ENCODE measurements at regions not wholly inside any gene's neighbourhood (a gene's known extent, or its start where the extent isn't known, plus 50 kb on each side); places are given as distances from the start of the nearest gene placed in this dataset.
"Not testable (repeated sequence)": the region's sequence is repeated elsewhere in the genome, so short reads cannot be mapped to it uniquely, and the experiment has no call there.

DNA sequence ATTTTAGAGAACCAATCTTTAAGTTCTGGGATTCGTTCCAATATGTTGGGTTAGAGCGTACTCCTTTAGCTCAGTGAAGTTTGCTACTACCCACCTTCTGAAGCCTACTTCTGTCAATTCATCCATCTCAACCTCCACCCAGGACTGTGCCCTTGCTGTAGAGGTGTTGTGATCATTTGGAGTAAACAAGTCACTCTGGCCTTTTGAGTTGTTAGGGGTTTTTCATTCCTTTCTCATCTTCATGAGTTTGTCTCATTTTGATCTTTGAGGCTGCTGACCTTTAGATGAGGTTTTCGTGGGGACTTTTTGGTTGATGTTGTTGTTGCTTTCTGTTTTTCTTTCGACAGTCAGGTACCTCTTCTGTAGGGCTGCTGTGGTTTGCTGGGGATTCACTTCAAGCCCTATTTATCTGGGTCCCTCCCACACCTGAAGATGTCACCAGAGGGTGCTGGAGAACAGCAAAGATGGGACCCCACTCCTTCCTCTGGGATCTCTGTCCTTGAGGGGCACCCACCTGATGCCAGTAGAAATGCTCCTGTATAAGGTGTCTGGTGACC is 158.4 kb downstream of the ANKRD36B start:
- not testable (repeated sequence) for H3K36me3 ChIP-seq; H3K4me3 ChIP-seq; DNase-seq (ENCODE audit: low spot score); H3K9me3 ChIP-seq; H3K4me1 ChIP-seq; H3K27me3 ChIP-seq; H3K27ac ChIP-seq

DNA sequence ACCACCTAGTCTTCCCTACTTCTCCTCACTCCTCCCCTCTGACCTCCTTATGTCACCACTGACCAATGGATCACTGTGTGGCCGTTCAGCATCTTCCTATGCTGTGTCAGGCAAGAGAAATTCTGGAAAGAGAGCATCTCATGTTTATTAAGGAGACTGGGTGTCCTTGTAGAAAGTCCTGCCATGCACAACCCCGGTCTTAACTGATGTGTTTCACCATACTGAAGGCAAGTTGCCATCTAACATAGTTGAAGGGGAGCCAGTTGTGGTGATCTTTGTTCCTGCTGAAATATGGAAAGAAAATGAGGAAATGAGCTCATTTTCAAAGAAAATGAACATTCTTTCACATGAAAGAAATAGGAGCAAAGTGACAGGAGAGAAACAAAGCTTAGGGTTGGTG is 167.3 kb downstream of the ANKRD36B start:
- not testable (repeated sequence) for H3K27ac ChIP-seq; H3K9me3 ChIP-seq; H3K36me3 ChIP-seq; DNase-seq (ENCODE audit: low spot score); H3K27me3 ChIP-seq; H3K4me3 ChIP-seq; H3K4me1 ChIP-seq

DNA sequence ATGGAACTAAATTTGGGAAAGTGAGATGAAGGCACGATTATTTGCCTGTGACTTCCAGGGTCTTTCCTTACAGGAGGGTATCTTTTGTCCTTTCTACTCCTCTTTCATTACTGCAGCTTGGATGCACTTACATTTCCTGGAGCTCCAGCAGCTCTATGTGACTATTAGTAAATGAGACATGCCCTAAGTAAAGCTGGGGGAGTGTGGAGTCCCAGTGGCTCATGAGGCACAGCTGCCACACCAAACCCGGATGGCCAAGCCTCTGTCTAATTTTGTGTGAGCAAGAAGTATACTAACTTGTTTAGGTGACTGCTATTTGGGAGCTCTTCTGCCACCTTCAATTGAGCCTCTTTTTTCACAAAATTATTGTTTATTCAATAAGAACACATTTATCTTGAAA is 183.3 kb downstream of the ANKRD36B start:
- H3K27ac ChIP-seq; DNase-seq (ENCODE audit: low spot score); H3K36me3 ChIP-seq; H3K9me3 ChIP-seq; H3K4me1 ChIP-seq; H3K4me3 ChIP-seq; H3K27me3 ChIP-seq: not testable (repeated sequence)

DNA sequence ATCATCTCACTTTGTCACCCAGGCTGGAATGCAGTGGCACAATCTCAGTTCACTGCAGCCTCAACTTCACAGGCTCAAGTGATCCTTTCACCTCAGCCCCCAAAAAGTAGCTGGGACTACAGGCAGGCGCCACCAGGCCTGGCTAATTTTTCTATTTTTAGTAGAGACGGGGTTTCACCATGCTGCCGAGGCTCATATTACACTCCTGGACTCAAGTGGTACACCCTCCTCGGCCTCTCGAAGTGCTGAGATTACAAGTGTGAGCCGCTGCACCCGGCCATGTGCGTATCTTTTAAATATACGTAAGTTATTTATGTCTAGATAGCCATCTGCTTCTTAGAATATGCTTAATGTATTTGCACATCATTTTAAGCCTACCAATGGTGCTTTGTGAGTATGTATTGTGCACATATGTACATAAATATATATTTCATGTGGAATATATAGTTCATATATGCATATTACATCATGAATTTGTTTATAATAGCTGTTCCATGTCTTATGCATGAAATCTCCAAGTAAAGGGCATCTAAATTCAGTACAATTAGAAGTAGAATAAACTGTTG is 184.4 kb downstream of the ANKRD36B start:
- H3K4me3 ChIP-seq; DNase-seq (ENCODE audit: low spot score); H3K27ac ChIP-seq; H3K36me3 ChIP-seq; H3K27me3 ChIP-seq; H3K4me1 ChIP-seq; H3K9me3 ChIP-seq: not testable (repeated sequence)

DNA sequence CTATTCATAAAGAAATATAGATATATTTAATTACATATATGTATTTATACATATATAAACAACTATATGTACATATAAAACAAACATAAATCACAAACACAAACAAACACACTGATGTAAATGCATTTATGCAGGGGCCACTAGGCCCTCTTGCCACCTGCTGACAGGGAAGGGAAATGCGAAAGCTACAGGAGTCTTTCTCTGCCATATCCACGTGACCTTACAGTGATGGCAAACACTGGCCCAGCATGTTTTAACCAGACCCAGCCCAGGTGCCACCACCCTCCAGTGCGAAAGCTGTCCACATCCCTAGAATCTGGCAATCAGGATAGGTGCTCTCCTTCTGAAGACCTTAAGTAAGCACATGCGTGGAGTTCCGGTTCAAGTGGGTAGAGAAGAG is 187.0 kb downstream of the ANKRD36B start:
- DNase-seq (ENCODE audit: low spot score); H3K4me1 ChIP-seq; H3K27ac ChIP-seq; H3K4me3 ChIP-seq; H3K27me3 ChIP-seq; H3K9me3 ChIP-seq; H3K36me3 ChIP-seq: not testable (repeated sequence)

DNA sequence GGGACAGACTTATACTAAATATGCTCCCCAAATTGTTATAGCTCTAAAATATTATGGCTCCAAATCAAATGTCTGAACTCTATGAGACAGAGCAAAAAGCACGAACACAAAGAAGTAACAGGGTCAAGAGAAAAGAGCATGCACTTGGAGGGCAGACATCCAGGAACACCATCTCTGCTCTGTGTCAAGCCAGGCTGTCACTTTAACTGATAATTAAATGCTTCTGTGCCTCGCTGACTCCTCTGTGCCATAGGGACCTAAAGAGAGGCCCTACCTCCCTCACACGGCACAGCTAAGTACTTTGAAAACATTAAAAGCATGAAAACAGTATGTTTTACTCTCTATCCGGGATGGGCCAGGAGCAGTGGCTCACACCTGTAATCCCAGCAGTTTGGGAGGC is 194.0 kb downstream of the ANKRD36B start:
- H3K4me3 ChIP-seq; H3K4me1 ChIP-seq; H3K27me3 ChIP-seq; H3K9me3 ChIP-seq; H3K27ac ChIP-seq; H3K36me3 ChIP-seq; DNase-seq (ENCODE audit: low spot score): not testable (repeated sequence)

DNA sequence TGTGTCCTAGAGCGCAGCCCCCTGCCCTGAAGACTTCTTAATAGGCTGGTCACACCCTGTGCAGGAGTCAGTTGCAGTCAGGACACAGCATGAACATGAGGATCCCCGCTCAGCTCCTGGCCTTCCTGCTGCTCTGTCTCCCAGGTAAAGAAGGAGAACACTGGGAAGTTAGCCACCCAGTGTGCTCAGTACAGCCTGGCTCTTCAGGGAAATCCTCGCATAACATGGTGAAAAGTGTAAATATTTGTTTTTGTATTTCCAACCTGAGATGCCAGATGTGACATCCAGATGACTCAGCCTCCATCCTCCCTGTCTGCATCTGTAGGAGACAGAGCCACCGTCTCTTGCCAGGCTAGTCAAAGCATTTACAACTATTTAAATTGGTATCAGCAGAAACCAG is 203.9 kb downstream of the ANKRD36B start:
- H3K36me3 ChIP-seq; DNase-seq (ENCODE audit: low spot score); H3K4me3 ChIP-seq; H3K4me1 ChIP-seq; H3K27ac ChIP-seq; H3K27me3 ChIP-seq; H3K9me3 ChIP-seq: not testable (repeated sequence)

DNA sequence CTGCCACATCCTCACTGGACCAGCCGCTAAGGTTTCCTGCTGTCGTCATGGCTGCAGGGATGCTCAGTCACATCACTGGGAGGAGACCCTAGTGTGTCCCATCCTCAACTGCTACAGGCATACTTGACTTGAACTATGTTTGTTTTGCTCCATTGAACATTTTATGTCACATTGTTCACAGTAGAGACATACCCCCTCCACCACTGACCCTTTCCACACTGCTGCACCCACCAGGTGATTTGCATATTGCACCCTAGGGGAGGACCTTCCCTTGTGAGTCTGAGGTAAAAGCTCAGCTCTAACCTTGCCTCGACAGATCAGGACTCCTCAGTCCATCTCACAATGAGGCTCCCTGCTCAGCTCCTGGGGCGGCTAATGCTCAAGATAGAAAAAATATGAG is 213.8 kb downstream of the ANKRD36B start:
- DNase-seq (ENCODE audit: low spot score); H3K4me3 ChIP-seq; H3K27me3 ChIP-seq; H3K4me1 ChIP-seq; H3K9me3 ChIP-seq; H3K27ac ChIP-seq; H3K36me3 ChIP-seq: not testable (repeated sequence)

DNA sequence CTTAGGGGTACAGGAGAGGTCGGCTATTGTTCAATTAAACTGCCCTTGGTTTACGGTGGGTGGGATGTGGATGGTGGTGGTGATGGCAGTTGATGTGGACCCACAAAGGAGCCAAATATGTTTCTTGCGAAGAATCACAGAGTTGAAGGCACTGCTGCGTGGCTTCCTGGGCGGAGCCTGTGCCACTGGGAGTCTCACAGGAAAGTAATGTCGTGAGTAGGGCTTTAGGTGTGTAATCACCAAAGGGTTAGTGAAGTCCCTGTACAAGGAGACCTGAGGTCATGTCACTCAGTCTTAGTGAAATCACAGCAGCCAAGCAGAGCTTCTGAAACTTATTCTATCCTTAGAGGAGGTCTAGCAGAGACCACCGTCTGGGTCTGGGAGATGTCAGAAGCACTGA is 215.3 kb downstream of the ANKRD36B start:
- not testable (repeated sequence) for H3K9me3 ChIP-seq, H3K27me3 ChIP-seq, H3K36me3 ChIP-seq

DNA sequence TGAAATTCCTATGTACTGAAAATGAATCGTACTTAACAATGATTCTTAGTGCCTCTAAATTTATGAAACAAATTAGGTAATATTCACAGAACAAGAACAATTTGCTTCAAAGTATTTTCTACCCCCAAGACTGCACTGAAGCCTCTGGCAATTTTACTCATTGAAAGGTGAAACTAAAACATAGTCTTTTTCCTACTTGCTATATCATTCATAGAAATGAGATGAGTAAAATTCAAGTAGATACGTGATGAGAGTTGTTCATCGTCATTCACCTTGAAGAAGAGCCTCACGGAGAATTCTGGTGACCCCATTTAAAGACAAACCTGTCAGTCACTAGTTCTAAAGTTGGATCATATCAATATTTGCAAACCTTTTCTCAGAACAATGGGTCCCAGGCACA is 226.5 kb downstream of the ANKRD36B start:
- H3K4me1 ChIP-seq; H3K36me3 ChIP-seq; DNase-seq (ENCODE audit: low spot score); H3K27ac ChIP-seq; H3K4me3 ChIP-seq; H3K27me3 ChIP-seq; H3K9me3 ChIP-seq: not testable (repeated sequence)

More for the DNA sequence above, 215.3 kb downstream of the ANKRD36B start:
- H3K4me1 ChIP-seq; H3K27ac ChIP-seq; H3K4me3 ChIP-seq; DNase-seq (ENCODE audit: low spot score): not testable (repeated sequence)

DNA sequence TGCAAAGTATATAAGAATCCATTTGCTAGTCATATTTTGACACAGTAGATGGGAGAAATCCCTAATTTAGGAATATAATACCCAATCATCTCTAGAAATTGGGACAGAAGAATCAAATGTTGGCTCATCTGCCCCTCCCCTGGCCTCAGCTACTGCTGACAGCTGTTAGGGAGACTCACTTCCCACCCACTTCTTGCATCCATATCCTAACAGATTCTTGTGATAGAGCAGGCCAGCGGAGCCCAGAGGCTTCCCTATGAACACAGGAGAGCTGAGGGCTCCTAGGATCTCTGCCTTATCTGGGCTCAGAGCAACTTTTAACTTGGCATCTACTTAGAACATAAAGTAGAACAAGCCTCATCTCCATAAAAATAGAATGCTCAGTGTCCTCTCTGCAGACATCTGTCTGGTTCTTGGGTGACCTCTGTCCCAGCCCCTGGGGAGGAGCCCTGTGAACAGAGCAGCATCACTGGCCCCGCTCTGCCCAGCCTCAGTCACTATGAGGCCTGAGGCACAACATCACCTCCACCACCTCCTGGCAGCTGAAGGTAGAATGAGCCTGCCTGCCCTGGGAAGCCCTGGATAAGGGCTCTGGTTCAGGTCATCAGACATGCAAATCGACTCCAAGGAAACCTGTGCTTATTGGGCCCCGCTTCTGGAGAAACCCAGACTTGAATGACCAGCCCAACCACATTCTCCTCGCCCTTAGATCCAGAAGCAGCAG is 229.7 kb downstream of the ANKRD36B start:
- no peak overlapping the region for H3K27ac ChIP-seq
- H3K36me3 ChIP-seq: no peaks in the 10 kb centered on the region
- no peak overlapping the region for H3K4me3 ChIP-seq
- no peaks in the 10 kb centered on the region for H3K27me3 ChIP-seq
- TF ChIP-seq, protein P1, sequence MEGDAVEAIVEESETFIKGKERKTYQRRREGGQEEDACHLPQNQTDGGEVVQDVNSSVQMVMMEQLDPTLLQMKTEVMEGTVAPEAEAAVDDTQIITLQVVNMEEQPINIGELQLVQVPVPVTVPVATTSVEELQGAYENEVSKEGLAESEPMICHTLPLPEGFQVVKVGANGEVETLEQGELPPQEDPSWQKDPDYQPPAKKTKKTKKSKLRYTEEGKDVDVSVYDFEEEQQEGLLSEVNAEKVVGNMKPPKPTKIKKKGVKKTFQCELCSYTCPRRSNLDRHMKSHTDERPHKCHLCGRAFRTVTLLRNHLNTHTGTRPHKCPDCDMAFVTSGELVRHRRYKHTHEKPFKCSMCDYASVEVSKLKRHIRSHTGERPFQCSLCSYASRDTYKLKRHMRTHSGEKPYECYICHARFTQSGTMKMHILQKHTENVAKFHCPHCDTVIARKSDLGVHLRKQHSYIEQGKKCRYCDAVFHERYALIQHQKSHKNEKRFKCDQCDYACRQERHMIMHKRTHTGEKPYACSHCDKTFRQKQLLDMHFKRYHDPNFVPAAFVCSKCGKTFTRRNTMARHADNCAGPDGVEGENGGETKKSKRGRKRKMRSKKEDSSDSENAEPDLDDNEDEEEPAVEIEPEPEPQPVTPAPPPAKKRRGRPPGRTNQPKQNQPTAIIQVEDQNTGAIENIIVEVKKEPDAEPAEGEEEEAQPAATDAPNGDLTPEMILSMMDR (IDR thresholded peaks at IDR 0.05): no peak
- no peaks in the 10 kb centered on the region for H3K9me3 ChIP-seq
- no peaks in the 10 kb centered on the region for H3K4me1 ChIP-seq
- DNase-seq (ENCODE audit: low spot score): no peak

Data from right atrium auricular region (tissue), 2 donors.